ENCODE measurements at regions not wholly inside any gene's neighbourhood (a gene's known extent, or its start where the extent isn't known, plus 50 kb on each side); places are given as distances from the start of the nearest gene placed in this dataset.

- no peak for DNase-seq (ENCODE audit: low read depth)
- no peak overlapping the region for H3K4me3 ChIP-seq (ENCODE audit: low read depth, low read length)
- TF ChIP-seq CTCF (IDR thresholded peaks at IDR 0.05; ENCODE audit: insufficient read depth, low read depth, low read length): no peak
Measured at GRCh38 chr22:27648074-27648473, 153.5 kb downstream of the MN1 start.

- TF ChIP-seq CTCF (IDR thresholded peaks at IDR 0.05; ENCODE audit: insufficient read depth, low read depth, low read length): no peak
- H3K4me3 ChIP-seq (ENCODE audit: low read depth, low read length): no peak overlapping the region
- DNase-seq (ENCODE audit: low read depth): no peak
Measured at GRCh38 chr22:27648853-27649252, 152.7 kb downstream of the MN1 start.

- DNase-seq (ENCODE audit: low read depth): no peak
- TF ChIP-seq CTCF (IDR thresholded peaks at IDR 0.05; ENCODE audit: insufficient read depth, low read depth, low read length): no peak
- no peak overlapping the region for H3K4me3 ChIP-seq (ENCODE audit: low read depth, low read length)
Measured at GRCh38 chr22:27650572-27650971, 151.0 kb downstream of the MN1 start.

DNA sequence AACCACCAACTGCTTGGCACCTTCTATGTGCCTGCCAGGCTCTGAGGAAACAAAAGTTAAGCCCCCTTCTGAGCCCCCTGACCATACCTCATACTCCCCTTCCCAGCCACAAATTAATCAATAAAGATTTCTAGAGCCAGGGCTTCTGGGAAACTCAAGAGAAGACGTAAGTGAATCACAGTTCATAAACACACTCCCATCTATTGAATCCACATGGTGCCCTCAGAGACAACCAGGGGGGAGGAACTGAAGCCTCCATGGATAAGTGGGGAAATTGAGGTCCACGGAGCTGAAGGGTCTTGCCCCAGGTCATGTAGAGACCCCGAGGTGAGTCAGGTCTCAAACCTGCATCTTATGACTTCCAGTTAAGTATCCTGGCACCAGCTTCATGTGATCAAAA is 150.6 kb downstream of the MN1 start:
- no peak for TF ChIP-seq CTCF (IDR thresholded peaks at IDR 0.05; ENCODE audit: insufficient read depth, low read depth, low read length)
- DNase-seq (ENCODE audit: low read depth): no peak
- H3K4me3 ChIP-seq (ENCODE audit: low read depth, low read length): no peak overlapping the region

GRCh38 chr22:27651486-27651885 is 150.1 kb downstream of the MN1 start:
- no peak overlapping the region for H3K4me3 ChIP-seq (ENCODE audit: low read depth, low read length)
- TF ChIP-seq CTCF (IDR thresholded peaks at IDR 0.05; ENCODE audit: insufficient read depth, low read depth, low read length): no peak
- no peak for DNase-seq (ENCODE audit: low read depth)

GRCh38 chr22:27654546-27655445 is 146.8 kb downstream of the MN1 start:
- no peak for TF ChIP-seq CTCF (IDR thresholded peaks at IDR 0.05; ENCODE audit: insufficient read depth, low read depth, low read length)
- DNase-seq (ENCODE audit: low read depth): peak; percentile 85
- no peak overlapping the region for H3K4me3 ChIP-seq (ENCODE audit: low read depth, low read length)

Data from fibroblast of villous mesenchyme (primary cell).